IPS DF 19.7 (cell line): ENCODE measurements at regions not wholly inside any gene's neighbourhood (a gene's known extent, or its start where the extent isn't known, plus 50 kb on each side); places are given as distances from the start of the nearest gene placed in this dataset.

Experiments
- DNase-seq: peaks from one replicate; pipeline ENCODE4 v3.0.0-alpha.2; 2013; ENCODE audit warnings: low read depth, low spot score

GRCh38 chr6:151701911-151702562 lies 105.4 kb upstream of the ESR1 start:
- DNase-seq = no peak

- no peak for DNase-seq
Measured at GRCh38 chr6:151702851-151703658, 104.4 kb upstream of the ESR1 start.

GRCh38 chr6:151704383-151704782 lies 103.1 kb upstream of the ESR1 start:
- no peak for DNase-seq

- no peak for DNase-seq
Measured at GRCh38 chr6:151705993-151706733, 101.3 kb upstream of the ESR1 start.

GRCh38 chr6:151709329-151709728 lies 98.2 kb upstream of the ESR1 start:
- no peak for DNase-seq

GRCh38 chr6:151716526-151716932 lies 91.0 kb upstream of the ESR1 start:
- DNase-seq = peak; percentile 20

- DNase-seq = no peak
Measured at GRCh38 chr6:151719070-151719469, 88.4 kb upstream of the ESR1 start.

- no peak for DNase-seq
Measured at GRCh38 chr6:151721146-151721545, 86.3 kb upstream of the ESR1 start.

GRCh38 chr6:151721671-151722070 lies 85.8 kb upstream of the ESR1 start:
- DNase-seq = no peak

- no peak for DNase-seq
Measured at GRCh38 chr6:151722342-151722741, 85.1 kb upstream of the ESR1 start.

GRCh38 chr6:151723152-151723551 lies 84.3 kb upstream of the ESR1 start:
- no peak for DNase-seq

GRCh38 chr6:151729829-151730495 lies 77.5 kb upstream of the ESR1 start:
- DNase-seq = no peak

- DNase-seq = no peak
Measured at GRCh38 chr6:151730496-151730870, 77.0 kb upstream of the ESR1 start.

GRCh38 chr6:151731313-151731712 lies 76.2 kb upstream of the ESR1 start:
- DNase-seq = no peak

GRCh38 chr6:151733680-151734320 lies 73.7 kb upstream of the ESR1 start:
- DNase-seq = no peak

- DNase-seq = no peak
Measured at GRCh38 chr6:151738267-151738666, 69.2 kb upstream of the ESR1 start.

- DNase-seq = no peak
Measured at GRCh38 chr6:151738960-151739359, 68.5 kb upstream of the ESR1 start.

GRCh38 chr6:151740820-151741219 lies 66.7 kb upstream of the ESR1 start:
- DNase-seq = no peak

- no peak for DNase-seq
Measured at GRCh38 chr6:151747896-151748295, 59.6 kb upstream of the ESR1 start.

- DNase-seq = no peak
Measured at GRCh38 chr6:151749341-151749740, 58.1 kb upstream of the ESR1 start.

- DNase-seq = no peak
Measured at GRCh38 chr6:151753581-151753980, 53.9 kb upstream of the ESR1 start.
